ENCODE measurements at regions not wholly inside any gene's neighbourhood (a gene's known extent, or its start where the extent isn't known, plus 50 kb on each side); places are given as distances from the start of the nearest gene placed in this dataset.

- TF ChIP-seq EP300 (IDR thresholded peaks at IDR 0.05) (no peak), POLR2A (IDR thresholded peaks at IDR 0.05) (no peak), POLR2AphosphoS5 (IDR thresholded peaks at IDR 0.05) (no peak)
- TF ChIP-seq, protein P1, sequence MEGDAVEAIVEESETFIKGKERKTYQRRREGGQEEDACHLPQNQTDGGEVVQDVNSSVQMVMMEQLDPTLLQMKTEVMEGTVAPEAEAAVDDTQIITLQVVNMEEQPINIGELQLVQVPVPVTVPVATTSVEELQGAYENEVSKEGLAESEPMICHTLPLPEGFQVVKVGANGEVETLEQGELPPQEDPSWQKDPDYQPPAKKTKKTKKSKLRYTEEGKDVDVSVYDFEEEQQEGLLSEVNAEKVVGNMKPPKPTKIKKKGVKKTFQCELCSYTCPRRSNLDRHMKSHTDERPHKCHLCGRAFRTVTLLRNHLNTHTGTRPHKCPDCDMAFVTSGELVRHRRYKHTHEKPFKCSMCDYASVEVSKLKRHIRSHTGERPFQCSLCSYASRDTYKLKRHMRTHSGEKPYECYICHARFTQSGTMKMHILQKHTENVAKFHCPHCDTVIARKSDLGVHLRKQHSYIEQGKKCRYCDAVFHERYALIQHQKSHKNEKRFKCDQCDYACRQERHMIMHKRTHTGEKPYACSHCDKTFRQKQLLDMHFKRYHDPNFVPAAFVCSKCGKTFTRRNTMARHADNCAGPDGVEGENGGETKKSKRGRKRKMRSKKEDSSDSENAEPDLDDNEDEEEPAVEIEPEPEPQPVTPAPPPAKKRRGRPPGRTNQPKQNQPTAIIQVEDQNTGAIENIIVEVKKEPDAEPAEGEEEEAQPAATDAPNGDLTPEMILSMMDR (IDR thresholded peaks at IDR 0.05), result no peak
- H3K4me1 ChIP-seq, result no peaks in the 10 kb centered on the region
- H3K9me3 ChIP-seq, result no peaks in the 10 kb centered on the region
- no peaks in the 10 kb centered on the region for H3K36me3 ChIP-seq
- DNase-seq (no peak), ATAC-seq (ENCODE audit: low FRiP score in 2 of 2) (no peak)
- H3K4me3 ChIP-seq, result no peak overlapping the region
- H3K27me3 ChIP-seq, result no peaks in the 10 kb centered on the region
- 80 to 90% methylated on average over 2 of the region's 2 CpGs for WGBS, 2 donors
- H3K27ac ChIP-seq, result no peak overlapping the region
These were observed 1341.2 kb upstream of the SPRY2 start for GRCh38 chr13:81682081-81682630.

GRCh38 chr13:81677857-81678256, 1336.9 kb upstream of the SPRY2 start:
- no peak for TF ChIP-seq POLR2AphosphoS5 (IDR thresholded peaks at IDR 0.05)
- TF ChIP-seq, protein P1 (IDR thresholded peaks at IDR 0.05), result no peak
- TF ChIP-seq EP300 (IDR thresholded peaks at IDR 0.05), result no peak
- no peak for TF ChIP-seq POLR2A (IDR thresholded peaks at IDR 0.05)
- Histone ChIP-seq H3K9me3 (no peaks in the 10 kb centered on the region), H3K27ac (no peak overlapping the region), H3K4me1 (no peaks in the 10 kb centered on the region), H3K36me3 (no peaks in the 10 kb centered on the region), H3K4me3 (no peak overlapping the region), H3K27me3 (no peaks in the 10 kb centered on the region)
- ATAC-seq (ENCODE audit: low FRiP score in 2 of 2) (no peak), DNase-seq (no peak)
- 78 to 83% methylated on average over 2 of the region's 2 CpGs for WGBS, 2 donors

GRCh38 chr13:81676008-81676407, 1335.1 kb upstream of the SPRY2 start:
- TF ChIP-seq POLR2A (IDR thresholded peaks at IDR 0.05), result no peak
- TF ChIP-seq, protein P1 (IDR thresholded peaks at IDR 0.05), result no peak
- TF ChIP-seq POLR2AphosphoS5 (IDR thresholded peaks at IDR 0.05), result no peak
- TF ChIP-seq EP300 (IDR thresholded peaks at IDR 0.05), result no peak

DNA sequence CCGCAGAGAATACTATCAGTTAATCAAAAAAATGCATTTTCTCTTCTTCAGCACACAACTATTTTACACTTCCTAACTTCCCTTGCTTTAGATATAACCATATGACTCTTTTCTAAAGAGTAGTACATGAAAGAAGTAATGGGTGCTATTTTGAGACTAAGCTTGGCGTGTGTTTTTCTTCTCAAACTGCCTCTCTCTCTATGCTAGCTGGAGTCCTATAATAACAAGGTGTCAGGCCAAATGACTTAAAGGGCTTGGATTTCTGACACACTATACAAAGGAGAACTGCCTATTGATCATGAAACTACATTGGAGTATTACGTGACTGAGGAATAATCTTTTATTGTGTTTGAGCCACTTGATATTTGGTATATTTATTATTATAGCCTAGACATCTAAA, 1330.1 kb upstream of the SPRY2 start:
- WGBS, 2 donors, result 84 to 94% methylated on average over 3 of the region's 3 CpGs
- DNase-seq (no peak), ATAC-seq (ENCODE audit: low FRiP score in 2 of 2) (no peak)
- TF ChIP-seq, protein P1 (IDR thresholded peaks at IDR 0.05), result no peak
- TF ChIP-seq POLR2A (IDR thresholded peaks at IDR 0.05), result no peak
- TF ChIP-seq POLR2AphosphoS5 (IDR thresholded peaks at IDR 0.05), result no peak
- no peak for TF ChIP-seq EP300 (IDR thresholded peaks at IDR 0.05)
- Histone ChIP-seq H3K4me1 (no peaks in the 10 kb centered on the region), H3K4me3 (no peak overlapping the region), H3K27ac (no peak overlapping the region), H3K9me3 (no peaks in the 10 kb centered on the region), H3K27me3 (no peaks in the 10 kb centered on the region), H3K36me3 (no peaks in the 10 kb centered on the region)

More at GRCh38 chr13:81676008-81676407, 1335.1 kb upstream of the SPRY2 start:
- H3K36me3 ChIP-seq, result no peaks in the 10 kb centered on the region
- WGBS, 2 donors, result 88 to 91% methylated on average over 11 of the region's 11 CpGs
- DNase-seq (no peak), ATAC-seq (ENCODE audit: low FRiP score in 2 of 2) (no peak)
- H3K27ac ChIP-seq, result no peak overlapping the region
- no peak overlapping the region for H3K4me3 ChIP-seq
- H3K9me3 ChIP-seq, result no peaks in the 10 kb centered on the region
- H3K27me3 ChIP-seq, result no peaks in the 10 kb centered on the region
- H3K4me1 ChIP-seq, result no peaks in the 10 kb centered on the region

- WGBS, 2 donors, result 50 to 60% methylated on average over 2 of the region's 2 CpGs
These were observed 1329.1 kb upstream of the SPRY2 start for GRCh38 chr13:81670048-81670447.

More at GRCh38 chr13:81670048-81670447, 1329.1 kb upstream of the SPRY2 start:
- no peaks in the 10 kb centered on the region for H3K36me3 ChIP-seq
- no peaks in the 10 kb centered on the region for H3K27me3 ChIP-seq
- H3K9me3 ChIP-seq, result no peaks in the 10 kb centered on the region
- no peak overlapping the region for H3K4me3 ChIP-seq
- H3K27ac ChIP-seq, result no peak overlapping the region
- ATAC-seq (ENCODE audit: low FRiP score in 2 of 2), result no peak
- DNase-seq, result no peak
- TF ChIP-seq POLR2AphosphoS5 (IDR thresholded peaks at IDR 0.05) (no peak), POLR2A (IDR thresholded peaks at IDR 0.05) (no peak)
- no peaks in the 10 kb centered on the region for H3K4me1 ChIP-seq

Data from upper lobe of left lung (tissue), 6 donors.